GM13976 (cell line): ENCODE measurements at regions not wholly inside any gene's neighbourhood (a gene's known extent, or its start where the extent isn't known, plus 50 kb on each side); places are given as distances from the start of the nearest gene placed in this dataset.
"Not testable (repeated sequence)": the region's sequence is repeated elsewhere in the genome, so short reads cannot be mapped to it uniquely, and the experiment has no call there.

Source experiments
- DNase-seq: peaks from one replicate; pipeline ENCODE4 v3.0.0; 2012; ENCODE audit warnings: low spot score
- in situ Hi-C: fragments of 300-500 bp; cut with MboI; formaldehyde crosslinking; loops from one replicate; pipeline ENCODE4 v1.12.0; 2022; ENCODE audit warnings: low sequenced_read_pairs, mixed read lengths, inconsistent platforms; ENCODE audit not compliant: unreplicated experiment
- TF ChIP-seq, protein P1 (sequence below): IDR thresholded peaks from 2 replicates; pipeline ENCODE4 v1.5.1; 2012; ENCODE audit warnings: borderline replicate concordance, mild to moderate bottlenecking; ENCODE audit not compliant: insufficient read depth; ENCODE audit errors: extremely low read depth, missing control alignments, control extremely low read depth

DNA sequence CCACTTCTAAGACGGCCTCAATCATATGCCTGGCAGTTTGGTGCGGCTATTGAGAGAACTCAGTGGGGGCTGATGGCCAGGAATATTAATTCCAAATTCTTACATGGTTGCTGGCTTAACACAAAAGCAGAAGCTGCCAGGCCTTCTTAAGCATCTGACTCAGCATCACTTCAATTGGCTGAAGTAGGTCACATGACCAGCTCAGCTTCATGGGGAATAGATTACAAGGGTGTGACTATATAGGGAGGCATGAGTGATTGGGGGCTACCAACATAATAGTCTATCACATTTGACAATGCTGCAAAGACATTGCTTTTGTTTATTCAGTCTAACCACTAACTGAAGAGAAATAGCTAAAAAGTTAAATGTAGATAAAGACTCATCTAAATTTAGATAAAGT, 101.6 kb upstream of the ANKRD28 start:
- in situ Hi-C loops, result no loop called here
- DNase-seq, result no peak

DNA sequence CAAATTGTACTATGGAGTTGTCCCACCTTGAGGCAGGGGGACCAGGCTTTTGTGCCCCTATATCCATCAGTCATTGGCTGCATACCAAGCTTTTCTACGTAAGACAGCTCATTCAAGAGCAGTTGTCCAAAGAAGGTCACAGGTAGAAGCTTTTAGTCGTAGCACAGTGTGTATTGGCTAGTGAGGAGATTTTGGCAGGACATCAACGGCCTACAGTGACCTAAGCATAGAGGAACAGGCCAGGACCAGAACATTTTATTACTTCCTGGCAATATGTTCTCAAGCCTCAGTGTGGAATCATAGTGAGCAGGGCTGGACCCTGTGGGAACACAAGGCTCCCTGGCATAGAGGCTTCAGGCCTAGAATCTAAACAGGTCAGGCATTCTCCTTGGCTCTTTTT, 105.4 kb upstream of the ANKRD28 start:
- TF ChIP-seq, protein P1, sequence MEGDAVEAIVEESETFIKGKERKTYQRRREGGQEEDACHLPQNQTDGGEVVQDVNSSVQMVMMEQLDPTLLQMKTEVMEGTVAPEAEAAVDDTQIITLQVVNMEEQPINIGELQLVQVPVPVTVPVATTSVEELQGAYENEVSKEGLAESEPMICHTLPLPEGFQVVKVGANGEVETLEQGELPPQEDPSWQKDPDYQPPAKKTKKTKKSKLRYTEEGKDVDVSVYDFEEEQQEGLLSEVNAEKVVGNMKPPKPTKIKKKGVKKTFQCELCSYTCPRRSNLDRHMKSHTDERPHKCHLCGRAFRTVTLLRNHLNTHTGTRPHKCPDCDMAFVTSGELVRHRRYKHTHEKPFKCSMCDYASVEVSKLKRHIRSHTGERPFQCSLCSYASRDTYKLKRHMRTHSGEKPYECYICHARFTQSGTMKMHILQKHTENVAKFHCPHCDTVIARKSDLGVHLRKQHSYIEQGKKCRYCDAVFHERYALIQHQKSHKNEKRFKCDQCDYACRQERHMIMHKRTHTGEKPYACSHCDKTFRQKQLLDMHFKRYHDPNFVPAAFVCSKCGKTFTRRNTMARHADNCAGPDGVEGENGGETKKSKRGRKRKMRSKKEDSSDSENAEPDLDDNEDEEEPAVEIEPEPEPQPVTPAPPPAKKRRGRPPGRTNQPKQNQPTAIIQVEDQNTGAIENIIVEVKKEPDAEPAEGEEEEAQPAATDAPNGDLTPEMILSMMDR, result no peak
- in situ Hi-C loops, result no loop called here
- DNase-seq, result no peak

More for the DNA sequence above, 101.6 kb upstream of the ANKRD28 start:
- TF ChIP-seq, protein P1, result no peak

DNA sequence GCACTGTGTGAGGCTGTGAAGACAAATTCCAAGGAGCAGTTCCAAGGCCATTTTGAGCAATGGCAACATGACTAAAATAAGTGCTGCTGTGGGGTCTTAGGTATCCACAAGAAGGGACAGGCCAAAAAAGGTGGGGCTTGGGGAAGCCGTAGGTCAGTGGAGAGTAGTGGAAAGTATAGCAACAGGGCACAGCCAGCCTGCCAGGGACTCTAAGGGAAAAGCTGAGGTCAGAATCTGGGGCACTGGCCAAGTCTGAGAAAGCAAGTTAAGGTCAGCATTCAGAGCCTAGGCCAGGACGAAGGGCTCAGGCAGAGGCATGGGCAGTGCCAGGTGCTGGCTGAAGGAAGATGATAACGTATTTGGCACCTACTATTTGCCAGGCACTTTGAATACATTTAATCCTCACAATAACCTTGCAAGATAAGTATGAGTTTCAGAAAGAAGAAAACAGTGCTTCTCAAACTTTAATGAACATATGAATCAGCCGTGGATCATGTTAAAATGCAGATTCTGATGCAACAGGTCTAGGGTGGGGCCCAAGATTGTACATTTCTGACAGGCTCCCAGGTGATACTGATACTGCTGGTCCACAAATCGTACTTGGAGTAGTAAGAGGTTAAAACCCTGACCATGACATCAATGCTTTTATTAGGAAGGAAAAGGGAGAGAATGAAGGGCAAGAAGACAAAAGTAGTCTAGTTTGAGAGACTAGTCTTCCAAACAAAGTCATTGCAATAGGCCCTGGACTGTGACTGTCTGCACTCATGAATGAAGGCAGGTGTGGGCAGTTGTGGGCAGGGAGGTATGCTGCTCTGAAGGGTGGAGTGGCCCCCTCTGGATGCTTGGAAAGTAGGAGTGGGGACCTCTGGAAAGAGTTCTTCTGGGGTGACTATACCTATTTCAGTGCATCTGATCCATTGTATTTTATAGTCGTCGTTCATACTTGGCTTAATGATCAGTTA, 106.3 kb upstream of the ANKRD28 start:
- in situ Hi-C loops, result no loop called here
- TF ChIP-seq, protein P1, result no peak
- no peak for DNase-seq

DNA sequence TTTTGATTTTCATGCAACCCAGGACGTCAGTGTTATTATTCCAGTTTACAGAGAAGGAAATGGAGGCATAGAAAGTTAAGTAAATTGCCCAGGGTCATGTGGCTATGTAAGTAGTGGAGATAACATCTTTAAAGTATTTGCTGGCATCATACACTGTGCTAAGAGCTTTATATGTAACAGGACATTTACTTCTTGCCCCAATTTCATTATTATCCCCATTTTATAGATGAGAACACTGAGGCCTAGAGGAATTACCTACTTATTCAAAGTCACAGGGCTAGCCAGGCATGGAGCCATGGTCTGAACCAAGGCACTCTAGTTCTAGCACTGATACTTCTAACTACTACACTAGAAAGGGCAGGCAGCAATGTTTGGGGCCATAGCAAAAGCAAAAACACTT, 107.3 kb upstream of the ANKRD28 start:
- TF ChIP-seq, protein P1, result no peak
- no peak for DNase-seq
- in situ Hi-C loops, result no loop called here

DNA sequence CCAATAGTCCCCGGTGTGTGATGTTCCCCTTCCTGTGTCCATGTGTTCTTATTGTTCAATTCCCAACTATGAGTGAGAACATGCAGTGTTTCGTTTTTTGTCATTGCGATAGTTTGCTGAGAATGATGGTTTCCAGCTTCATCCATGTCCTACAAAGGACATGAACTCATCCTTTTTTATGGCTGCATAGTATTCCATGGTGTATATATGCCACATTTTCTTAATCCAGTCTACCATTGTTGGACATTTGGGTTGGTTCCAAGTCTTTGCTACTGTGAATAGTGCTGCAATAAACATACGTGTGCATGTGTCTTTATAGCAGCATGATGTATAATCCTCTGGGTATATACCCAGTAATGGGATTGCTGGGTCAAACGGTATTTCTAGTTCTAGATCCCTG, 109.6 kb upstream of the ANKRD28 start:
- in situ Hi-C loops, DNase-seq: not testable (repeated sequence)

DNA sequence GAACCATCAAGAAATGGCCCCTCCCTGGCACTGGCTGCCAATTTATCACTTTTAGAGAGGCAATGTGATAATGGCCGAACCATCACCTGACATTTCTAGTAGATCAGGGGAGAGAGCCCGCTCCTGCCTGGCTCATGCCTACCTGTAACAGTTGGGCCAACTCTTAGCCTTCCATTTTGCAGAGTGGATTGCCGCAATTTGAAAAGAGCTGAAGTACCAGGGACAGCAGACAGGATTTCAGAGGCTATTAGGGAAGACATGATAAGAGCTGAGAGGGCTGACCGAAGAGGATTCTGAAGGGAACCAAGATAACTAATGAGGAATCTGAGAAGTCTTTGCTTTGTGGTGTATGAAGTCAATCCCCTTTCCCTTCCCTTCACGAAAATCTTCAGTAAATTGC, 121.2 kb upstream of the ANKRD28 start:
- TF ChIP-seq, protein P1, result no peak
- no peak for DNase-seq
- in situ Hi-C loops, result no loop called here

DNA sequence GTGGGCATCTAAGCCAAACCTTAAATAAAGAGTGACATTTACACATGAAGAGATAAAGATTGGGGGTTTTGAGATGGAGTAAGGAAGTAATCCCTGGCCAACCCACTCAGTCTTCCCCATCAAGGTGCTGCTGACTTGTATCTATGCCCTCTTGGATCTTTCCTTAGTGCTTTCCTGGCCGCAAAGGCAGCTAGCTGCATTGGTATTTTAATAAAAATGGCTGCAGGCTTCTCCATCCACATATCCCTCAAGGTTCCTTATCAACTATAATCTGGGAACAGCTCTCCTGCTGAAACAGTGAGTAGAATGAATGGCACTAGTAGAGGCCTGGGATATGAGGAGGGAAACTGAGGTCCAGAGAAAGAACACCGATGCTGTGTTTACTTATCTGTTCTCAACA, 122.2 kb upstream of the ANKRD28 start:
- in situ Hi-C loops, result no loop called here
- DNase-seq, result no peak
- TF ChIP-seq, protein P1, result no peak
